Stimulated activated CD8-positive, alpha-beta memory T cell treated with anti-CD3 and anti-CD28 coated beads, Interleukin-7, amount 100 ng/mL, for 1 hour (primary cell): ENCODE measurements at regions not wholly inside any gene's neighbourhood (a gene's known extent, or its start where the extent isn't known, plus 50 kb on each side); places are given as distances from the start of the nearest gene placed in this dataset.

ENCODE experiments used
- DNase-seq, 2 donors: peaks; one replicate each; pipeline ENCODE4 v3.0.0-alpha.2; 2020; ENCODE audit warnings: low read depth in 2 of 2

DNA sequence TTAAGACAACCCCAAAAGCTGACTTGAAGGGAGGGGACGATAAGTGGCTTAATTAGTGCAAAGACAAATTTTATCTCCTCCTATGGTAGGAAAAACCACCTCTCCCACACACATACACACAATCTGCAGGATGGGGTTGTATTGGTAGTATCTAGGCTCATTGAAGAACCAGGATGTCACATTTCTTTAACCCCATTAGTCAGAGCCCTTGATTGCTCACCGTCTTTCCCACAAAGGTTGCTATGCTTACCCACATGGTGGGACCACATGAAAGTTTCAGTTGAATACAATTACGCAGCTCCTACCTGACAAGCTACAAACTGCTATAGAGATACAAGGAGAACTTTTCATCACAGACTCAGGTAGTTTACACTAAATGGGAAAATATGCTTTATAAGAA is 765.0 kb upstream of the CELF4 start:
- no peak for DNase-seq

DNA sequence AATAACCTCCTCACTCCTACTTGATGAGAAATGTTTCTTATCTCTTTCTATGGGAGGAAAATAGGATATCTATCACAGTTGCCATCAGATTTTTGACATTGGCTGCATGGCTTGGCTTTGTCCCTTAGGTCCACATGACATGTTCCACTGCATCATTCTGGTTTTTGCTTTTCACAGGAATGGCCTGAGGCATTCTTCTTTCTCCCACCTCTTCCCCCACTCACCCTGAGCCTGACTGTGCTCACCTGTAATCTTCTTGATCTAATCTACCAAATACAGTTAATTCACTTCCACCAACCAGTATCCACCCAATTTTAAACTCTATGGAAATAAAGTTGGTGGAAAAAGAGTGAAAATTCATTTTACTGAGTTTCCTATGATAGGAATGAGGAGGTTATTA is 763.5 kb upstream of the CELF4 start:
- no peak for DNase-seq

DNA sequence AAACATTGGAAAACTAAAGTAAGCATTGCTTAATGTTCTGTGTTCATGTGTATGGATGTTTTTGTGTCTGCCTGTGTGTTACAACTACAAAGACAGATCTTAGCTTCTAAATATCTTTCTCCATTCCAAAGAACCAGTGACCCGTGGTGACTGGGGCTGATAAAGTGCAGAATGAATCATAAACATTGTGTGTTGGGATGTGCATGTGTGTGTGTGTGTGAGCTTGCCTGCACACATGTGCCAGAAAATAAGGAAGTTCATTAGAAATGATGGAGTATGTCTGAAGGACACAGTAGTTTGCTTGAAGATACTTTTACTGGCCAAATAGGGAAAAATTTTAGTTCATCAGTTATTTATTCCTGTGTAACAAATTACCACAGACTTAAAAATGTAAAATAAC is 756.6 kb upstream of the CELF4 start:
- no peak for DNase-seq

DNA sequence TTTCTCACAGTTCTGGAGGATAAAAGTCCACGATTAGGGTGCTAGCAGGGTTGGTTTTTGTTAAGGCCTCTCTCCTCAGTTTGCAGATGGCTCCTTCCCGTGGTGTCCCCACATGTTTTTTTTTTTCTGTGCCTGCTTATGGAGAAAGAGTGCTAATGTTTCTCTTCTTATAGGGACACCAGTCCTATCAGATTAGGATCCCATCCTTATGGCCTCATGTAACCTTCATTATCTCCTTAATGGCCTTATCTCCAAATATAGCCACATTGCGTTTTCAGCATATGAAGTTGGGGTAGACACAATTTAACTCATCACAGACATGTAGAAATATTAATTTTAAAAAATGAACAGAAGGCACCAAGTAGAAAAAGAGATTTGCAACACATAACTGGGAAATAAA is 755.7 kb upstream of the CELF4 start:
- no peak for DNase-seq

DNA sequence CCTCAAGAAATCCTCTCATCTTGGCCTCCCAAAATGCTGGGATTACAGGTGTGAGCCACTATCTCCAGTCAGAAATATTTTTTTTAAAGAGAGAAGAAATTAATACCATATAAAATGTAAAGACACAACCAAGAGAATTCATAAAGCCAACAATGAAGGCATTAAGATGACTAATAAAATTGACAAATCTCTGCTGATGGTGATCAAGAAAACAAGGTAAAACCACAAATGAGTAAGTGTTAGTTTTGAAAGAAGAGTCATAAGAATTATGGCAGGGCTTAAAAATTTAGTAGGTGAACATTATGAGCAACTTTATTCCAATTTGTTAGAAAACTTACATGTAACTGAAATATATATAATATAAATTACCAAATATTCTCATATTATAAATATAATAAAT is 752.8 kb upstream of the CELF4 start:
- DNase-seq: no peak

DNA sequence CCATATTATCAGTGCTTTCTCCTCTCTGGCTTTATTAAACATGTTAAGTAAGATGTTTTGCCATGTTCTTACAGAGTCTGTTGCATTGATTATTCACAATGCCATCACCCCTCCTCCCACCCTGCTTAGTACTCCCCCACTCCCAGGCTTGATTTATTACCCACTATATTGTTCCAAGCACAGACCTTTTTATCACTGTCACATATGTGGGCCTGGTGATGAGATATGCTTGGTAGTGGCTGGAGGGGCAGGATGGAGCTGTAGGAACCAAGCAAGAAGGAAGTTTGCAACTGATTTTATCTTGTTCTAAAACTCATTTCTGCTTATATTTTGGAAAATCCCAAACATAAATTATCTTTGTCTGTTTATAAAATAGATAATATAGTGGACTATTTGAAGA is 748.2 kb upstream of the CELF4 start:
- no peak for DNase-seq

DNA sequence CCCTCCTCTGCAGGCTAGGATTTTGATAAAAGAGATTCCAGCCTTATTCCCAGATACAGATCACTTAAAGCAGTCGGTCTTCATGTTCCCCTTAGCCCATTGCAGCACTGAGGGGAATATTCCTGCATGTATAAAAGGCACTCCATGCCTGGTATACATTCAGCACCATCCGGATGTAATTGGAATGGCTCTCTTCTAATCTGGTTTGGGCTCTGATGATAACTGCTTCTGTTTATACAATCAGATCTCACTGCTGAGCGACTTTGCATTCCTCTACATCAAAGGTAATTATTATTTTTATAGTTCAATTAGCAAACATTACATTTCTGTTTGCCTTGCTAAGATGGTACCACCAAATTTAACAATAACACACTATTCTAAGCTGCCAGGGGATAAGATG is 746.9 kb upstream of the CELF4 start:
- no peak for DNase-seq

DNA sequence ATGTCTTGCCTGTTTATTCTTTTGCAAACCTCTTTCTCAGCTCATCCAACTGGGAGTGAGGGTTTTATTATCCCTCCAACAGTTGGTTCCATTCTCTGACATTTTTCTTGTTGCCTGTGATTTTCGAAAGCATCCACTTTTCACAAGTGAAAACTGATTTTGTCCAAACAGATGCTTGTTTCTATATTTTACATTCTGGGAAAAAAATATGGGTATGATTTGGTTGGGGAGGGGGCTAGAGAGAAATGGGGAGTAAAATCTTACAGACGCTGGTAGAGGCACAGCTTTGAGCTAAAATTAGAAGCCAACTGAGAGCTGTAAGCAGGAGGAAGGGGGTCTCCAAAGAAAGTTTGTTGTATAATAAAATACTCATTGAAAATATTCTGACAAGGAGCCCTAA is 745.3 kb upstream of the CELF4 start:
- DNase-seq: no peak

DNA sequence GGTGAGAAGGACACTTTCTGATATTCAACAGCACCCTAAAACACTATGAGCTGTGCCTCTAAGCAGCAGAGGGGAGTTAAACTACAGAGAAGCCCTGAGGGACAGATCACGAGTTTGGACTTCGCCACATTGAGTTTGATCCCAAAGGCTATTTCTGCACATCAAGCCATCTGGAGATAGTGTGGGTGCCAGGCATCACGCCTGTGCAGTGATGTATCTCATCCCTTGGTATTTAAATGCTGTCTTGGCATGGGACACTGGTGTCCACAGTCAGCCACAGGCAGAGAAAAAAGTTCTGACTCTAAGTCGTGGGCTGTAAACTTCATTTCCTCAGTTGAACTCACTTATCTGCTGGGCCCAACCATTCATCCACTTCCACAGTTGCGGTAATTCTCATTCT is 742.3 kb upstream of the CELF4 start:
- no peak for DNase-seq

DNA sequence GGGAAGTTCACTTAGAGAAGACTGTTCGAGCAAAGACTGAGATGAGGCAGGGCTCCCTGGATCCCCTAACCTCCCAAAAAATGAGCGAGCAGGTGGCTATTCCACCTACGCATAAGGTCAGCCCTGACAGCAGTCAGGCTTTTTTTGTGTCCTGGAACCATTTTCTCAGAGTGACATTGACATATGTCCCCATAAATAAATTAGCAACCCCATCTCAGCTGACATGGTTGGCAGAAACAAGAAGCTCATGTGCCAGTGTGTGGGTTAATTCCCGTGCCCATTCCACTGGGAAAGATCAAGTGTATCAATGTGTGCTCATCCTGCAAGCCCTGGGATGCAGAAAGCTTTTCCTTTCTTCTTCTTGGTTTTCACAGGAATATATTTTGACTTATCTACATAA is 740.4 kb upstream of the CELF4 start:
- DNase-seq: no peak

DNA sequence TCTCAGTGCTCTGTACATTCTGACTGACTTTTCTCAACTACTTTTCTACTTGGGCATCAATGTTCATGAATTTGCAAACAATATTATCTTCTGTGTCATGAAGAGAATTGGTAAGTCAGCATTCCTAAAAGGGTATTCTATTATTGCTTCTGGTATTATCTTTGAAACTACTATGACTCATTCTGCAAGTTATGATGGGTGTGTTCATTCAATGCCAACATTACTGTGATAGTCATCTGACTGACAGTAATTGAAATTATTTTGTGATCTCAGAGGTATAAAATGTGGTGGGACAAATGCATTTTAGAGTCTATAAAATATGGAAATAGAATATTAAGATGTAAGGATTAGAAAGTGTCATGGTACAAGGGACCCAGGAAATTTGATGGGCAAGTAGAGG is 736.0 kb upstream of the CELF4 start:
- DNase-seq: no peak

DNA sequence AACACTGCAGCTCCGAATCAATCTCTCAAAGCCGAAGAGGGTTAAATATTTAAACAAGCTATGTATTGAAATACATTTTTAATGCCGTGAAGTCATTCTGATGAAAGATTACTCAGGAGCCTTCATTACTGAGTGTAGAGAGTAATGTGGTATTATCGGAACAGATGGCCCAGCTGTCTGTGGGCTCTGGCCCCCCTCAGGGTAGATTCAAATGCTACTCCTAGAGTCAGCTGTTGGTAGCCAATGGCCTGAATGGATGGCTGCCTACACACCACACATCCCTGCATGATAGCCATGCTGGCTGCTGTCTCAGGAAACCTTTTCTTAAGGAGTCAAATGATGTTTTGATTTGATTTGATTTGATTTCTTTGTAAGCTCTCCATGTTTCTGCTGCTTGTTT is 732.3 kb upstream of the CELF4 start:
- no peak for DNase-seq

DNA sequence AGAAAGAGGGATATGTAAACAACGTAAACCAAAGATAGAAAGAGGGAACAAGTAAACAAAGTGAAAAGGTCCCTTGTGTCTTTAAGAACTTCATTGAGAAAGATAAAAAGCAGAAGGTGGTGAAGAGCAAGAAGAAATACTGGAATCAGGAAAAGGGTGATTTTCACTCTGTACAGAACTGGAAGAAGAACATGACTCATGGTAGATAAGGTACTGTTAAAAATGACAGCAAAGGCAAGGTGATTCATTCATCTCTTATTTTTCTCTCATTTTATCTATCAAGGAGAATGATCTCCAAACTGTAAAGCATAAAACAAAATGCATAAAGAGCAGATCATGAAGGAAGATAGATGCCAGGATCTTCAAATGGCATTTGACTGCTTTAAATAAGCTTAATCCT is 724.6 kb upstream of the CELF4 start:
- DNase-seq: no peak

DNA sequence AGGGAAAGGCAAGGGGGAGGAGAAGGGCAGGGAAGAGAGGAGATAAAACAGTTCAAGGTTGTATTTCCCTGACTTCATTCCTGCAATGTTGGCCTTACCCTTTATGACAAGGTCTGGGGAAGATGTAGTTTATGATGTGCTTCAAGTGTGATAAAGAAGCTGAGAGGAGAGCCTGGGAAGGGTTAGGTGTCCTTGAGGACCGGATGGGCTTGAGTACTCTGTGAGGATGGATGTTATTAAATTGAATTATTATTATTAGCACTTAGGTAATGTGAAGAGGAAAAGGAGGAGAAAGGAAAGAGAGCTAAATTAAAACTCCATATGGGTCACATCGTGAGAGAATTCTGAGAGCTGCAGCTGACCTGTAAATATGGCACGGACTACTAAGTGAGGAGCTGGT is 719.4 kb upstream of the CELF4 start:
- DNase-seq: no peak

DNA sequence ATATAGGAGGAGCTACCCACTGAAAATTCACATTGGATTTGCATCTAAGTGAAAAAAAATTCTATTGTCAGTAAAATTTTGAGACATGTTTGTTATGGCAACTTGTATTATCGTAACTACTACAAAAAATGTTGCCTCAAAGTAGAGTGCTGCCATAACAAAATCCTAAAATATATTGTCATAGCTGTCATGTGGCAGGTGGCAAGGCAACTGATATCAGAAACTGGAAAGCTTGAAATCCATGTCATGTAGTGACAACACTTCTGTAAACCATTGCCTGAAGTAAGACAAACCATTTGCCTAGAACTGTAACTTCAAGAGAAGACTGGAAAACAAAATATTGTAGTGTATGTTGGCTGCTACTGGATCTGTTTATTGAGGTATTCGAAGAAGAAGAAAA is 697.5 kb upstream of the CELF4 start:
- no peak for DNase-seq

DNA sequence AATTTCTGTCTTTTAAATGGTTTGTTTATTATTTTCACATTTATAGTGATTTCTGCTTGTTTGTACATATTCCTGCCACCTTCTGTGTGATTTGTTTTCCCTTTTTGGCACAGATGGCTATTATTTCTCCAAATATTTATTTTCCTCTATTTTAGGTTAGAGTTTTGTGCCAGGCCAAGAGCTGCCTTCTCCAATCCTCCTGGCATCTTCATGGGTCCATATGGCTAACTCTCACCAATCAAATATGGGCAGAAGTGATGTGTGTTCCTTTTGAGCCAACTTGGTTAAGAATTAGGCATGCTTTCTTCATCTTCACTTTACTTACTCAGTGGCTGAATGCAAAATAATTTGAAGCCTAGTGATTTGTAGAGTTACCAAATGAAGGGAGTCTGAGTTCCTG is 697.1 kb upstream of the CELF4 start:
- no peak for DNase-seq

DNA sequence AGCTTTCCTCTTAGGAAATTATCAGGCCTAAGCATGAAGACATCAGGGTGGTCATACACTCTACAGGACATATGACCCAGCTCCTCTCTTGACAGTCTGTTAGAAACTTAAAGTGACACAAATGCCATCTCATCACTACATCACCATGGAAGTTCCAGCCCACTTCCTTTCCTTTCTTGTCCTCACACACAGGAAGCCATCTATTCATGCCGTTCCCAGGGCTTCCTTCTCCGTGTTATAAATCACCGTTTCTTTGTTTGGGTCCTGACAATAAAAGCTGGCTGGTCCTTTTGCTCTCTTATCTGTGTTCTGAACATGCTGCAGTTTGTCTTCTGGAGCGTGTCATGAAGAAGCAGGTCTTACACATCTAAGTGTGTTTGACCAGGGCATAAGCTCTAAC is 692.1 kb upstream of the CELF4 start:
- DNase-seq: no peak

DNA sequence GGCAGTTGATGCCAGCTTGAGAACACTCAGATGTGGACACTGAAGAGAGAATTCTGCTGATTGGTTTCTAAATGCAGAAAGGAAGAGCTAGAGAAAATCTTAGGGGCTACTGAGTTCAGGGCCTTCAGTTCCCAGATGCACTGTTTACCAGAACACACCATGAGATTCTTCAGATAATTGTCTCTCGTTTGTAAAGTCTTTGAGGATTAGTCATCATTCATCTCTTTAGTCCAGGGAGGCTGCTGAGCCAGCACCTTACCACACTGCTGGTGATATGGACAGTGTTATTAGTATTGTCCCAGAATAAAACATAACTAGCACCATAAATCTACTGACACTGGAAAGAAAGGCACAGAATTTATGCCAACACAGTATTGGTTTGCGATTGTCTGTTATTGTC is 690.8 kb upstream of the CELF4 start:
- no peak for DNase-seq

DNA sequence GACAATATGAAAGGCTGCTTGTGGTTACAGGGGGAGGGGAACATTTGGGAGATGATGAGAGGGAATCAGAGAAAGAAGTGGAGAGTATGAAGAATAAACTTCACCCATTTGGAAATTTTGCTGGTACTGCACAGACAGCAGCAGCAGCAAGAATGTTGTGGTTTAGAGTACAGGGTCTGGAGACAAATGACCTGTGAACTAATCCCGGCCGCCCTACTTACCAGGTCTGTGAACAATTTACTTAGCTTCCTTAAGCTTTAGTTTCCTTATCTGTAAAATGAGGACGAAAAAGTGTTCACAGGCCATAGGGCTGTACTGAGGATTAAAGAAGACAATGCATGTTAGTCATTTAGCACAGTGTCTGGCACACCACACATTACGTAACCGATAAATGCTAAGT is 685.4 kb upstream of the CELF4 start:
- no peak for DNase-seq

DNA sequence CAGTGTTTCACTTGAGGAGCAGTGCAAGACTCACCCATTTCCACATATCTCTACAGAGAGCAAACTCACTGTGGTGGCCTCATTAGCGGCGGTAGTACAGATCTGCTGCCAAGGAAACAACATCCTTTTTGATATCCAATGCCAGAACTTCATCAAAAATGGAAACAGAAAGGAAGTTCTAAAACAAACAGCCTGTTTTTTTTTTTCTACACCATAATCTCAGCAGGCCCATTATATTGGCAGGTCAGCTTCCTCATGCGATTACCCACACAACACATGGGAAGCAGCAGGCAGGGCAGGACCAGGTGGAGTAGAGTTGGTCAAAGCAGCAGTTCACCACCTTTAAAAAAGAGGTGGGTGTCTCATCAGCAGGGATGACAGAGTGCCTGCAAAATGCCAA is 678.9 kb upstream of the CELF4 start:
- no peak for DNase-seq

DNA sequence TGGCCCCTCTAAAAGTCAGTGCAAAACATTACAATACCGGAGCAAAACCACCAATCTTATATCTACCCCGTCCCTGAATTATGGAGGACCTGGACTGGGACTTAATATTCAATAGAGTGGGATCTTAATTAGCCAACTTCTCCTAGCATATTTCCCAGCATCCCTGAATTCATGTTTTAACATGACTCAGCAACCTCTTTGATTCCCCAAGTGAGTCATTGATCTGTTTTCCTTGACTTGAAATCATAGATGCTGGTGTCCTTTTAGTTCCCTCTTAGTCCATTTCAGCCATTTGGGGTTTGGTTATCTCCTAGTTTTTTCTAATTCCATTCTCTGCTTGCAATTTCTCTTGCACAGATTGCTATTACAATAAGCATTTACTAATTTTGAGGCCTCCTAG is 677.7 kb upstream of the CELF4 start:
- no peak for DNase-seq

DNA sequence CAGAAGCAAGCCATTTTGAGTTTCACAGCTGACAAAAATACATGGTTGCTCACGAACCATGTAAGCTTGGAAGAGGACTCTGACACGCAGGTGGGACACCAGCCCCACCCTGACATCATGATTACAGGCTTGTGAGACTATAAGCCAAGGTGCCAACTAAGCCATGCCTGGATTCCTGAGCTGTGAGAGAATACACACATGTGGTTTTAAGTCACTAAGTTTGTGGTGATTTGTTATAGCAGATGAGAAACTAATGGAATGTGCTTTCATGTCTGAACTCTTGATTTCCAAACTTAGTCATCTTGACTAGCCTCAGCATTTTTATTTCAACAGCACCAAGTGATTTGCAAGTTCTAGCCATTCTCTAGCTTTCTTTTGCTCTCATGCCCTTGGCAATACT is 676.1 kb upstream of the CELF4 start:
- no peak for DNase-seq

DNA sequence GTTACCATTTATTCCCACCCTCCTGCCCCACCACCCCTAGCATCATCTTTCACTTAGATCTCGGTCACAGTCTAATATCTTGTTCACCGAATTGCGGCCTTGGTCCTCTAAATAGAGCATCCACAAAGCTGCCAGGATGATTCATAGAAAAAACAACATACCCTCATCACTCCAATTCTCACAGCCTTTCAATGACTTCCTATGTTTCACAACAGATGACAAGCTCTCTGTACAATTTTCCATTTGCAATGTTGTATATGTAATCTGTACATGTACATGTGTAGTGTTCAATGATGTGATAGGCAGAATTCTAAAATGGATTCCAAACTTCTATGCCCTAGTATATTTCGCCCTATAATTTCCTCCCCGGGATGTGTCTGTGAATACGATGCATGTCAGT is 675.6 kb upstream of the CELF4 start:
- DNase-seq: no peak

DNA sequence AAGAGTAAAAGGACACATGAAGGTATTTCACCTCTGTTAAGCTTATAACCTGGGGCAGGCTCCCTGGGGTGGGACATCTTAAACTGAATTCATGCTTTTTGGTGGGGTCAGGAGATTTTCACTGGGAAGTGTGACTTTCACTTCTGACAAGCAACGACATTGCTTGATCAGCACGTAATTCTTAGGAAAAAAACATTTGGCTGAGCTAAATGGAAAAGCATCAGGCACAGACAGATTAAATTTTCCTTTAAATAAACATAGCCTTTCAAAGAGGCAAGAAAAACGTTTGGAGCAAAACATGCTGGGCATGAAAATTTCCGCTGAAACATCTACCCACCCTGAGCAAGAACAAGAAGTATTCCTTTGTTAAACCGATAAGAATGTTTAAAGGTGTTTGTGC is 674.0 kb upstream of the CELF4 start:
- DNase-seq: no peak

DNA sequence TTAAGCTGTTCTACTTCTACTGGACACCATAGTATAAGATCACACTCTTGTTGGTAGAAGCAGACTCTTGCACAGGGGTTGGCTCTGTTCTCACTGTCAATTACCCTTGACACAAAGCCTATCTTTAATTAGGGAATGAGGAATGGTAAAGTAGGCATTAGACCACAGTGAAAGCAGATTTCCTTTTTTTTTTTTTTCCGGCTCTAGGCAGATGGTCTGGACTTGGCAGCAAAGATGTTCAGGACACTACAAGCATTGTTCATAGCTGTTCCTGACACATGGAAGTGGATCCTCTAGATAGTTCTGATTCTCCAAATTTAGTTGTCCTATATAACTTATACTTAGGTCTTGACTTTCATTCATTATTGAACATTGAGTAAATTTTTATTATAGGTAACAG is 672.2 kb upstream of the CELF4 start:
- DNase-seq: no peak
